Heart right ventricle (tissue), 16 donors: ENCODE measurements at regions not wholly inside any gene's neighbourhood (a gene's known extent, or its start where the extent isn't known, plus 50 kb on each side); places are given as distances from the start of the nearest gene placed in this dataset.
"Not testable (repeated sequence)": the region's sequence is repeated elsewhere in the genome, so short reads cannot be mapped to it uniquely, and the experiment has no call there.

Experiments used
- ATAC-seq, 8 donors: fragments of 200-7000 bp; cut with Tn5 transposase; one replicate each; pipeline ENCODE4 v1.9.1; 2020; ENCODE audit warnings: mild to moderate bottlenecking in 8 of 8, moderate library complexity in 8 of 8, moderate number of reproducible peaks in 1 of 8
- DNase-seq, 2 donors: peaks; one replicate each; pipeline ENCODE4 v3.0.0-alpha.2; 2020
- H3K27ac ChIP-seq, 10 donors: fragments of 200-600 bp; sonication (generic) in 2 of 10; one replicate each; pipeline versions ENCODE4 v1.5.0 to v1.8.0; 2020 to 2022; ENCODE audit warnings: mild to moderate bottlenecking in 3 of 10
- H3K27me3 ChIP-seq, 7 donors: fragments of 200-600 bp; one replicate each; pipeline ENCODE4 v1.8.0; 2021 to 2022; ENCODE audit warnings: mild to moderate bottlenecking in 2 of 7
- H3K36me3 ChIP-seq, 9 donors: fragments of 200-600 bp; sonication (generic) in 1 of 9; one replicate each; pipeline versions ENCODE4 v1.5.0 to v1.8.0; 2020 to 2022; ENCODE audit warnings: mild to moderate bottlenecking in 2 of 9
- H3K4me1 ChIP-seq, 9 donors: fragments of 200-600 bp; sonication (generic) in 1 of 9; one replicate each; pipeline versions ENCODE4 v1.5.0 to v1.8.0; 2020 to 2022; ENCODE audit warnings: mild to moderate bottlenecking in 4 of 9
- H3K4me3 ChIP-seq, 10 donors: fragments of 200-600 bp; sonication (generic) in 2 of 10; one replicate each; pipeline versions ENCODE4 v1.5.0 to v1.8.0; 2020 to 2022; ENCODE audit warnings: mild to moderate bottlenecking in 7 of 10, moderate library complexity in 2 of 10
- H3K9me3 ChIP-seq, 11 donors: fragments of 200-600 bp in 10 of 11; sonication (generic) in 2 of 11; one replicate each; pipeline versions ENCODE4 v1.5.0 to v1.8.0; 2013 to 2022; ENCODE audit warnings: mild to moderate bottlenecking in 2 of 11, control low read depth in 1 of 11, moderate library complexity in 1 of 11
- WGBS, 2 donors: extraction: QIAGEN DNeasy Blood & Tissue Kit; methylation state at CpG; one replicate each; pipeline ENCODE4 v1.1.7; 2013; ENCODE audit warnings: inconsistent platforms in 1 of 2; 5-methylcytosine and 5-hydroxymethylcytosine counted together
- intact Hi-C, 10 donors: fragments of 100-400 bp; cut with DNase I; formaldehyde crosslinking; loops; one replicate each; pipeline versions ENCODE4 v1.11.1 to v1.14.2; 2022
- TF ChIP-seq, protein P1 (sequence below), 9 donors: fragments of 200-600 bp; sonication (generic) in 2 of 9; IDR thresholded peaks; one replicate each; pipeline versions ENCODE4 v1.5.0 to v1.8.0; 2021 to 2022; ENCODE audit warnings: antibody characterized with exemption in 9 of 9, mild to moderate bottlenecking in 5 of 9, moderate library complexity in 1 of 9
- donor health status: Arrhythmogenic right ventricular cardiomyopathy.
- donor health status: ischemic (EF 13 %, LVEDD 7.1; RV severe dilation, severe dysfunction).
- donor health status: healthy with polysubstance abuse.
- donor health status: DM: no; HTN: yes; CAD: no.
- donor health status: DM: no; HTN: no; CAD: no.
- donor health status: ischemic (EF 25% LVEDD 6.9; RV normal size, moderate dysfunction).
- donor health status: ischemic (EF 25% LVEDD 5.7; RV mildly dilated, moderate dysfunction).
- donor health status: healthy.
- donor health status: DM: yes; HTN: yes; CAD: no.
- donor health status: Ischemic cardiomyopathy.
- donor health status: ischemic (EF 35%, LVEDD 5.7; RV mildly dilated, moderate dysfunction).
- donor health status: nonischemic (EF 11% LVEDD 7.7; RV severe dilation, severe dysfunction).
- donor health status: DM: yes; HTN: yes; CAD: no.
- donor health status: PGD.
- donor health status: ischemic (EF 29% LVEDD 5.4; RV normal size, mild dysfunction).
- donor health status: nonischemic (EF 23%, LVEDD 6.1; RV moderate dilation, normal function).

GRCh38 chr3:181609030-181609767 is 102.5 kb upstream of the SOX2 start:
- WGBS, 2 donors: 78 to 82% methylated on average over 1 of the region's 1 CpG
- no peaks in the 10 kb centered on the region for H3K27me3 ChIP-seq
- no peak for ATAC-seq
- no peak for DNase-seq
- H3K4me3 ChIP-seq: no peak overlapping the region
- no peaks in the 10 kb centered on the region for H3K4me1 ChIP-seq
- H3K9me3 ChIP-seq: no peaks in the 10 kb centered on the region
- no peaks in the 10 kb centered on the region for H3K36me3 ChIP-seq
- intact Hi-C loops: no loop called here
- TF ChIP-seq, protein P1, sequence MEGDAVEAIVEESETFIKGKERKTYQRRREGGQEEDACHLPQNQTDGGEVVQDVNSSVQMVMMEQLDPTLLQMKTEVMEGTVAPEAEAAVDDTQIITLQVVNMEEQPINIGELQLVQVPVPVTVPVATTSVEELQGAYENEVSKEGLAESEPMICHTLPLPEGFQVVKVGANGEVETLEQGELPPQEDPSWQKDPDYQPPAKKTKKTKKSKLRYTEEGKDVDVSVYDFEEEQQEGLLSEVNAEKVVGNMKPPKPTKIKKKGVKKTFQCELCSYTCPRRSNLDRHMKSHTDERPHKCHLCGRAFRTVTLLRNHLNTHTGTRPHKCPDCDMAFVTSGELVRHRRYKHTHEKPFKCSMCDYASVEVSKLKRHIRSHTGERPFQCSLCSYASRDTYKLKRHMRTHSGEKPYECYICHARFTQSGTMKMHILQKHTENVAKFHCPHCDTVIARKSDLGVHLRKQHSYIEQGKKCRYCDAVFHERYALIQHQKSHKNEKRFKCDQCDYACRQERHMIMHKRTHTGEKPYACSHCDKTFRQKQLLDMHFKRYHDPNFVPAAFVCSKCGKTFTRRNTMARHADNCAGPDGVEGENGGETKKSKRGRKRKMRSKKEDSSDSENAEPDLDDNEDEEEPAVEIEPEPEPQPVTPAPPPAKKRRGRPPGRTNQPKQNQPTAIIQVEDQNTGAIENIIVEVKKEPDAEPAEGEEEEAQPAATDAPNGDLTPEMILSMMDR (IDR thresholded peaks at IDR 0.05): no peak
- no peak overlapping the region for H3K27ac ChIP-seq

DNA sequence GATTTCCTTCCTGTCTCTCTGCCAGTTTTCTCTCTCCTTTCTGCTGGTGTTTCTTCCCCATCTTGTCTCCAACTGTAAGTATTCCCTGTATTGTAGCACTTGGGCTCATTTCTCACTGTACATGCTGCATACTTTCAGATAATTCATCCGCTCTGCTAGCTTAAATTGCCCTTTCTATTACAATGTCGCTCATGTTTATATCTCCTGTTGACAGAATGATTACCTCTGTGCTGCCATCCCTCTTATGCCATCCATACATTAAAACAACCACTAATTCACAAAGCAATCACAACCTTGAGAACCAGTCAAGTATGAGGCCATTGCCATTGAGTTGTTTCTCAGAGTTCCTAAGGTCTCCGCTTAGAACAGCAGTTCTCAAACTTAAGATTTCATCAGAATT is 107.5 kb upstream of the SOX2 start:
- 90 to 93% methylated on average over 3 of the region's 3 CpGs for WGBS, 2 donors
- Histone ChIP-seq H3K9me3 (peaks cover 0 to 3% (median 0%) of the 10 kb centered on the region in 11 donors), H3K4me3 (no peak overlapping the region), H3K27me3 (no peaks in the 10 kb centered on the region), H3K27ac (no peak overlapping the region), H3K36me3 (no peaks in the 10 kb centered on the region), H3K4me1 (no peaks in the 10 kb centered on the region)
- DNase-seq: no peak
- ATAC-seq: no peak
- TF ChIP-seq, protein P1 (IDR thresholded peaks at IDR 0.05): no peak
- intact Hi-C loops: no loop called here

DNA sequence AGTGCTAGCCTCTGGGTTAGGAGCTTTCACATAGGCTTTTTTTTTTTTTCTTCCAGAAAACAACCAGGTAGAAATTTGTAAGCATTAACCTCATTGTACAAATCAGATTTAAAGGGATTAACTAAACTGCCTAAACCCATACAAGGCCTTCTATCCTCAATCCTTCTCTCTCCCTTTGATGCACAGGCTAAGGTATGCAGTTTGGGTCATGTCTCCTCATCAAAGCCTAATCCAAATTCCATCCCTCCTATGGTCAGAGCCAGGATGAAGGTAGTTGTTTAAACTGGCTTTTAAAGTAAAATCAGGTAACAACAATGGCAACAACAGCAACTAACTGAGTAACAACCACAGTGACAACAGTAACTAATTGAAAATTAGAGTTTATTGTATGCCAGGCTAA is 115.6 kb upstream of the SOX2 start:
- intact Hi-C loops: no loop called here
- H3K4me1 ChIP-seq: no peaks in the 10 kb centered on the region
- no peak overlapping the region for H3K4me3 ChIP-seq
- no peaks in the 10 kb centered on the region for H3K27me3 ChIP-seq
- peaks cover 0 to 30% (median 0%) of the 10 kb centered on the region in 11 donors for H3K9me3 ChIP-seq
- TF ChIP-seq, protein P1 (IDR thresholded peaks at IDR 0.05): no peak
- no peak for DNase-seq
- no peak for ATAC-seq
- H3K27ac ChIP-seq: no peak overlapping the region
- no peaks in the 10 kb centered on the region for H3K36me3 ChIP-seq

GRCh38 chr3:181590939-181591338 is 120.8 kb upstream of the SOX2 start:
- DNase-seq, H3K36me3 ChIP-seq, ATAC-seq, H3K4me1 ChIP-seq, H3K4me3 ChIP-seq, H3K27ac ChIP-seq, intact Hi-C loops, H3K27me3 ChIP-seq: not testable (repeated sequence)
- peaks cover 0 to 49% (median 0%) of the 10 kb centered on the region in 11 donors for H3K9me3 ChIP-seq
- WGBS, 2 donors: 76 to 82% methylated on average over 12 of the region's 12 CpGs

GRCh38 chr3:181582619-181583018 is 129.1 kb upstream of the SOX2 start:
- WGBS, 2 donors: 88 to 92% methylated on average over 8 of the region's 8 CpGs
- no peak for ATAC-seq
- no peaks in the 10 kb centered on the region for H3K4me1 ChIP-seq
- no peak overlapping the region for H3K4me3 ChIP-seq
- peaks cover 0 to 15% (median 0%) of the 10 kb centered on the region in 11 donors for H3K9me3 ChIP-seq
- H3K36me3 ChIP-seq: no peaks in the 10 kb centered on the region
- no peak overlapping the region for H3K27ac ChIP-seq
- TF ChIP-seq, protein P1 (IDR thresholded peaks at IDR 0.05): no peak
- no peak for DNase-seq
- H3K27me3 ChIP-seq: no peaks in the 10 kb centered on the region
- intact Hi-C loops: no loop called here
